GM23248 (cell line): ENCODE measurements at regions not wholly inside any gene's neighbourhood (a gene's known extent, or its start where the extent isn't known, plus 50 kb on each side); places are given as distances from the start of the nearest gene placed in this dataset.

Source experiments
- EZH2 ChIP-seq: fragments of 200-600 bp; sonication (generic); IDR thresholded peaks from 2 replicates; pipeline ENCODE4 v1.6.1; 2018; ENCODE audit warnings: antibody characterized with exemption, mild to moderate bottlenecking; ENCODE audit not compliant: insufficient read depth, poor library complexity, severe bottlenecking
- EZH2phosphoT487 ChIP-seq: fragments of 200-600 bp; sonication (generic); IDR thresholded peaks from 2 replicates; pipeline ENCODE4 v1.6.1; 2018; ENCODE audit warnings: antibody characterized with exemption, moderate library complexity, mild to moderate bottlenecking, low read depth; ENCODE audit not compliant: insufficient read depth

- no peak for TF ChIP-seq EZH2
- TF ChIP-seq EZH2phosphoT487, result no peak
Observed at GRCh38 chr5:173514661-173515060, 101.8 kb downstream of the BOD1 start.
